ENCODE measurements at regions not wholly inside any gene's neighbourhood (a gene's known extent, or its start where the extent isn't known, plus 50 kb on each side); places are given as distances from the start of the nearest gene placed in this dataset.

DNA sequence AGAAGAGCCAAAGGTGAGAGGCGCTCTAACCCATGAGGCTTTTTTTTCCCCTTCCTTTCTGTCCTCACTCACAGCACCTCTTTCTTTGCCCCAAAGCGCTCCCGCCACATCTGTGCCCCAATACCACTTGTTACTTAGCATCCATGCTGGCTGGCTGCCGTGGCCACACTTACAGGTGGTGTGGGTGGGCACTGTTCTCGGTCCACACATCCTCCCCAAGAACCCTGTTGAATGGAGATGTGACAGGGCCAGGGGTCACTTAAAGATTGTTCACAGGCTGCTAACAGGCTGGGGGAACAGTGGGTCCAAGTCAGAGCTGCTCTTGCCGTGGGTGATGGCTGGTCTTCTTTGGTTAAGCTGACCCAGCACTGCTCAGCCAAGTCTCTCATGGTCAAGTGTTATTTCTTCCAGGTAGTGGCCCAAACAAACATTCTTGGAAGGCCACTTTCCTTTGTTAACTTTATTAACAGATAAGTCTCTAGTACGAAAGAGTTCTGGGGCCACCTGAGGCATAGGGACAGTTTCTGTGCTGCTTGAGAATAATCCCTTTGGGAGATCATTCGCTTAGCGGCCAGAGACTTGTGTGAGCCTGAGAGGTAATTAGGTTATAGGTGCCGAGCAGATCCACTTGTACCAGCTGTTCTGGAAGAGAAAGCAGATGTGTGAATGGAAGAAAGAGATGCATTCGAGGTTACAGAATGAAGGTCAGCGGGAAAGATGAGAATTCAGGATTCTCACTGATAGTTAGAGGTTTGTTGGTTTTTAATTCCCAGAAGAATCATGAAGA lies 62.6 kb upstream of the IRF2BP2 start:
- Mint-ChIP-seq H3K4me3 (no peak overlapping the region), H3K9me3 (peaks cover 10% of the 10 kb centered on the region), H3K36me3 (ENCODE audit: low read depth) (no peaks in the 10 kb centered on the region), H3K27ac (peak overlapping the region in 1 of 3 experiments; percentile 26), H3K27me3 (ENCODE audit: low read depth) (no peaks in the 10 kb centered on the region), H3K4me1 (peaks cover 28% of the 10 kb centered on the region)
- TF ChIP-seq, protein P1, sequence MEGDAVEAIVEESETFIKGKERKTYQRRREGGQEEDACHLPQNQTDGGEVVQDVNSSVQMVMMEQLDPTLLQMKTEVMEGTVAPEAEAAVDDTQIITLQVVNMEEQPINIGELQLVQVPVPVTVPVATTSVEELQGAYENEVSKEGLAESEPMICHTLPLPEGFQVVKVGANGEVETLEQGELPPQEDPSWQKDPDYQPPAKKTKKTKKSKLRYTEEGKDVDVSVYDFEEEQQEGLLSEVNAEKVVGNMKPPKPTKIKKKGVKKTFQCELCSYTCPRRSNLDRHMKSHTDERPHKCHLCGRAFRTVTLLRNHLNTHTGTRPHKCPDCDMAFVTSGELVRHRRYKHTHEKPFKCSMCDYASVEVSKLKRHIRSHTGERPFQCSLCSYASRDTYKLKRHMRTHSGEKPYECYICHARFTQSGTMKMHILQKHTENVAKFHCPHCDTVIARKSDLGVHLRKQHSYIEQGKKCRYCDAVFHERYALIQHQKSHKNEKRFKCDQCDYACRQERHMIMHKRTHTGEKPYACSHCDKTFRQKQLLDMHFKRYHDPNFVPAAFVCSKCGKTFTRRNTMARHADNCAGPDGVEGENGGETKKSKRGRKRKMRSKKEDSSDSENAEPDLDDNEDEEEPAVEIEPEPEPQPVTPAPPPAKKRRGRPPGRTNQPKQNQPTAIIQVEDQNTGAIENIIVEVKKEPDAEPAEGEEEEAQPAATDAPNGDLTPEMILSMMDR (IDR thresholded peaks at IDR 0.05; ENCODE audit: unreplicated experiment in 3 of 3) = no peak

DNA sequence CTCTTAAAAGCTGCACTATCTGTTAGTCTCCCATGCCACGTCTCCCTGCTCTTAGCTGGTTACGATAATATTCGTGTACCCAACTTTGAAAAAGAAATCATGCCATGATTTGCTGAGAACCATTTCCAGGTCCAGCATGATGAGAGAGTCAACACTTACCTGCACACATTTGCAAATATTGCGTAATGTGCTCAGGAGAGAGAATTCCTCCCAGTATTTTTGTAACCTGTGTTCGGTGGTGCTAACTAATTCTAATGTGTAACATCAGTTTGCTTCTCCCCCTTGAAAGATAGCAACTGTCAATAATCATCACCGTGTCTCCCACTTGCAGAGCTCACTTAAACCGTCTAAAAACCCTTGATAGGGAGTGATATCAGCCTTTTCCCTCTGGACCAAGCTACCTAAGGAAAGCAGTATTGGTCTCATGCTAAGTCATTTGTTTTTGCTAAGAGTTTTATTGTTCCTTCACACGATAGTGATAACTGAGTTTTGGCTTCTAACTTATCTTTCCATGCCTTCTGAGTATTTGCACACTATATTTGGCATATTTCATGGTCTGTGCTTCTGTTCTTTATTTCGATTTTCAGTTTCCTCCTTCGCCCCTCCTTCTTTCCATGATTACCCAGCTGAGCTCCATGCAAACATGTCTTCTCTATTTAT lies 61.1 kb upstream of the IRF2BP2 start:
- Mint-ChIP-seq H3K4me1 (peaks cover 21% of the 10 kb centered on the region), H3K9me3 (peaks cover 10% of the 10 kb centered on the region), H3K27ac (peak overlapping the region; percentile 26 to 53 (median 46)), H3K36me3 (ENCODE audit: low read depth) (no peaks in the 10 kb centered on the region), H3K4me3 (no peak overlapping the region), H3K27me3 (ENCODE audit: low read depth) (no peaks in the 10 kb centered on the region)
- TF ChIP-seq, protein P1 (IDR thresholded peaks at IDR 0.05; ENCODE audit: unreplicated experiment in 3 of 3) = no peak

DNA sequence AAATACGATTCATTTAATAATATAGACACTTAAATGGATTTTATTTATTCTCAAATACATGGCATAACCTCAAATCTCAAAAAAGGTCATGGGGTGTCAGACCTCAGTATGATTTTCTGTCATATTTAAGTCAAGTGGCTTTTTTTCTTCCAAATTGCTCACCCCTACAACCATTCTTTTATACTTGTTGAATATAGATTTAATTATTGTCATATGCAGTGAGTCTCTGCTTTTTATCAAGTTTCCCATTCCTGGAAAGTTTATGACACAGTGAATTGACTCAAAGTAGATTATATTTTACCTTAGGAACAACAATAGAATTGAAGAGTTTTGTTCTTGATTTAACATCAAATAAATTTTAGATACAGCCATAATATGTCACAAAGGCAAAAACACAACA lies 59.5 kb upstream of the IRF2BP2 start:
- no peaks in the 10 kb centered on the region for H3K27me3 Mint-ChIP-seq (ENCODE audit: low read depth)
- no peaks in the 10 kb centered on the region for H3K36me3 Mint-ChIP-seq (ENCODE audit: low read depth)
- H3K4me3 Mint-ChIP-seq = no peak overlapping the region
- peaks cover 12% of the 10 kb centered on the region for H3K4me1 Mint-ChIP-seq
- peaks cover 10% of the 10 kb centered on the region for H3K9me3 Mint-ChIP-seq
- no peak overlapping the region for H3K27ac Mint-ChIP-seq
- TF ChIP-seq, protein P1 (IDR thresholded peaks at IDR 0.05; ENCODE audit: unreplicated experiment in 3 of 3) = no peak

DNA sequence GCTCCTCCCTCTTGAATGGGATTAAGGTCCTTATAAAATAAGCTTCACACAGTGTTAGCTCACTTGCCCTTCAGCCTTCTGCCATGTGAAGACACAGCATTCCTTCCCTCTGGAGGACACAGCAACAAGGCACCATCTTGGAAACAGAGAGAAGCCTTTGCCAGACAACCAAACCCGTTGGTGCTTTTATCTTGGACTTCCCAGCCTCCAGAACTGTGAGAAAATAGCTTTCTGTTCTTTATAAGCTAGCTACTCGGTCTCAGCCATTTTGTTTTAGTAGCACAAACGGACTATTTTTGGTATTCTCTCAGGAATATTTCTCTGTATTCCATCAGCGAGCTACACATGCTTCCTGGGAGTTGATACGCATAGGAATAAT lies 58.6 kb upstream of the IRF2BP2 start:
- Mint-ChIP-seq H3K4me1 (peaks cover 12% of the 10 kb centered on the region), H3K9me3 (peaks cover 10% of the 10 kb centered on the region), H3K36me3 (ENCODE audit: low read depth) (no peaks in the 10 kb centered on the region), H3K27me3 (ENCODE audit: low read depth) (no peaks in the 10 kb centered on the region), H3K27ac (no peak overlapping the region), H3K4me3 (no peak overlapping the region)
- TF ChIP-seq, protein P1 (IDR thresholded peaks at IDR 0.05; ENCODE audit: unreplicated experiment in 3 of 3) = no peak

DNA sequence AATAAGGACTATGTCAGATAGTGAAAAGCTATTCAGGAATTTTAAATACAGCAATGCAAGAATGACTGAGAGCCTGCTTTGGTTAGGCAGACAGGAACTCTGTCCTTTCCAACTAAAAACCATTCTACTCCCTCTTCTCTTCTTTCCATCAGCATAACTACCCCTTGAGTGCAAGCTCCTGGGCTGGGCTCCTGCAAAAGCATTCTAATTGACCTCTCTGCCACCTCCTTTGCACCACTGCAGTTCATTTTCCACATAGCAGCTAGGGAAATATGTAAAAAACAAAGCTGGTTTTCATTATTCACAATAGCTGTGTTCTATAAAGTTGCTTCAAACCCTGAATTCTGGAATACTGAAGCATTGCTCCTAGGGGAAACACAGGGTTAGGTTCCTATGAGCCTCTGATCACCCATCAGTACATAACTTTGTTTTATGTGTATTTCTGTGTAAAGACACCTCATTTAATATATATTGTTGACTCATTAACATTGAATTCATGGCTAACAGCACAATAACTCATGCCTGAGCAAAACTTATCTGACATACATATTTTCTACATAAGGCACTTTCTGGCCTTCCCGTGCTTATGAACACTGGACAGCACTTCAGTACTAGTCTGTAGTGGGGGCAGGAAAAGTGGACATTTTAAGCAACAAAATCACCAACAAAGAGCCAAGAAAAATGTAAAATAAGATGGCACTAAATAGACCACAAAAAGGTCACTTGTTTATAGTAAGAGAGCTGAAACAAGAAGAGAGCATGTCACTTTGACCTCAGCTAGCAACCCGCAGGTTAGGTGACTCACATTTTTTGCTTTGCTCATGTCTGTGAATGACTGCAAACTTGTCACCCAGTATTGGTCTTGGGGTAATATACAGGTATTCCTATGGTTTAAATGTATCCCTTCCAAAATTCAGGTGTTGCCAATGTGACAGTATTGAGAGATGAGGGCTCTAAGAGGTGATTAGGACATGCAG lies 57.9 kb upstream of the IRF2BP2 start:
- H3K4me1 Mint-ChIP-seq = peaks cover 15% of the 10 kb centered on the region
- no peak overlapping the region for H3K4me3 Mint-ChIP-seq
- TF ChIP-seq, protein P1 (IDR thresholded peaks at IDR 0.05; ENCODE audit: unreplicated experiment in 3 of 3) = no peak

More for the DNA sequence above, 57.9 kb upstream of the IRF2BP2 start:
- peaks cover 10% of the 10 kb centered on the region for H3K9me3 Mint-ChIP-seq
- no peaks in the 10 kb centered on the region for H3K36me3 Mint-ChIP-seq (ENCODE audit: low read depth)
- H3K27ac Mint-ChIP-seq = no peak overlapping the region
- H3K27me3 Mint-ChIP-seq (ENCODE audit: low read depth) = no peaks in the 10 kb centered on the region
